HCT116 (cell line): ENCODE measurements at regions not wholly inside any gene's neighbourhood (a gene's known extent, or its start where the extent isn't known, plus 50 kb on each side); places are given as distances from the start of the nearest gene placed in this dataset.

Source experiments
- ATAC-seq: fragments of 200-7000 bp; cut with Tn5 transposase; 2 replicates; pipeline ENCODE4 v1.9.1; 2020; ENCODE audit warnings: mild to moderate bottlenecking, moderate library complexity
- BruUV-seq: library from RNA; stranded (reverse); fragments of 400-500 nt; replicated peaks from 2 replicates; lab custom pipeline; 2021; lab: Mats Ljungman, UMichigan
- CTCF ChIA-PET: fragments of 300-600 bp; sonication (Branson Sonifier 250); formaldehyde crosslinking; loops from one replicate; lab custom pipeline; 2021; ENCODE audit warnings: antibody characterized with exemption; lab: Charles Lee
- POLR2A ChIA-PET: fragments of 300-600, 350-600 bp; sonication (Branson Sonifier 250); formaldehyde crosslinking; loops from one replicate; lab custom pipeline; 2021; ENCODE audit warnings: antibody characterized with exemption; lab: Charles Lee
- RAD21 ChIA-PET, 2 experiments: fragments of 300-600 bp; sonication (Branson Sonifier 250); formaldehyde crosslinking; loops; one replicate each; lab custom pipeline; 2023; ENCODE audit warnings: low total read pairs in 2 of 2; ENCODE audit not compliant: uncharacterized antibody in 2 of 2, unreplicated experiment in 2 of 2, low non-redundant PET in 1 of 2; lab: Charles Lee
- DNase-seq: peaks from one replicate; pipeline ENCODE4 v3.0.0-alpha.2; 2010; ENCODE audit warnings: low read depth, low spot score
- H2AFZ ChIP-seq: fragments of 200-600 bp; shearing (Covaris generic), sonication (generic); 2 replicates; pipeline ENCODE4 v1.6.1; 2017; ENCODE audit warnings: low read depth, mixed run types, mixed read lengths, antibody characterized with exemption, low read length; ENCODE audit not compliant: poor library complexity, severe bottlenecking
- H3K27ac ChIP-seq: 2 replicates; pipeline ENCODE4 v1.5.1; 2012; ENCODE audit warnings: low read depth, low read length
- H3K27me3 ChIP-seq: fragments of 200-600 bp; sonication (generic); 2 replicates; pipeline ENCODE4 v1.6.1; 2016; ENCODE audit warnings: mixed run types, low read length, mixed read lengths; ENCODE audit not compliant: insufficient read depth
- H3K36me3 ChIP-seq, 2 experiments: fragments of 200-500 bp in 1 of 2; fragments of 200-600 bp in 1 of 2; sonication (Bioruptor generic) in 1 of 2; sonication (generic) in 1 of 2; 2 replicates each; pipeline versions ENCODE4 v1.5.1 to v1.6.1; 2014 to 2016; ENCODE audit warnings: low read length in 2 of 2, inconsistent platforms in 1 of 2, mixed read lengths in 1 of 2, mixed run types in 1 of 2; ENCODE audit not compliant: insufficient read depth in 2 of 2, control insufficient read depth in 1 of 2
- H3K4me1 ChIP-seq, 2 experiments: fragments of 200-600 bp in 1 of 2; sonication (generic) in 1 of 2; 2 replicates each; pipeline versions ENCODE4 v1.5.1 to v1.6.1; 2012 to 2017; ENCODE audit warnings: low read length in 2 of 2, inconsistent platforms in 1 of 2, mild to moderate bottlenecking in 1 of 2, mixed read lengths in 1 of 2, mixed run types in 1 of 2, moderate library complexity in 1 of 2; ENCODE audit not compliant: insufficient read depth in 2 of 2, control insufficient read depth in 1 of 2
- H3K4me2 ChIP-seq: fragments of 200-600 bp; sonication (generic); 2 replicates; pipeline ENCODE4 v1.6.1; 2017; ENCODE audit warnings: mixed run types, low read length, mixed read lengths
- H3K4me3 ChIP-seq, 2 experiments: fragments of 200-600 bp in 1 of 2; sonication (generic) in 1 of 2; replicated peaks in 1 of 2; 2 replicates each; pipeline ENCODE4 v1.5.1; 2011 to 2016; ENCODE audit warnings: low read length in 2 of 2, control low read depth in 1 of 2, low read depth in 1 of 2, mild to moderate bottlenecking in 1 of 2, mixed read lengths in 1 of 2, mixed run types in 1 of 2
- H3K79me2 ChIP-seq: fragments of 200-600 bp; sonication (generic); 2 replicates; pipeline ENCODE4 v1.6.1; 2017; ENCODE audit warnings: mild to moderate bottlenecking, mixed run types, low read length, moderate library complexity, mixed read lengths; ENCODE audit not compliant: insufficient read depth
- H3K9ac ChIP-seq: fragments of 200-600 bp; sonication (generic); 2 replicates; pipeline ENCODE4 v1.6.1; 2016; ENCODE audit warnings: low read length, mixed read lengths
- H3K9me2 ChIP-seq: fragments of 200-600 bp; sonication (generic), shearing (Covaris generic); 2 replicates; pipeline ENCODE4 v1.6.1; 2017; ENCODE audit warnings: mixed run types, mild to moderate bottlenecking, moderate library complexity; ENCODE audit not compliant: insufficient read depth
- H3K9me3 ChIP-seq, 2 experiments: fragments of 200-500 bp in 1 of 2; fragments of 200-600 bp in 1 of 2; sonication (Bioruptor generic) in 1 of 2; sonication (generic) in 1 of 2; 2 replicates each; pipeline ENCODE4 v1.6.1; 2014 to 2017; ENCODE audit warnings: low read length in 2 of 2, mixed read lengths in 2 of 2, inconsistent platforms in 1 of 2, low read depth in 1 of 2, mild to moderate bottlenecking in 1 of 2, mixed run types in 1 of 2, moderate library complexity in 1 of 2; ENCODE audit not compliant: control insufficient read depth in 1 of 2, insufficient read depth in 1 of 2
- H4K20me1 ChIP-seq: fragments of 200-600 bp; sonication (generic), shearing (Covaris generic); 2 replicates; pipeline ENCODE4 v1.6.1; 2017; ENCODE audit warnings: mixed run types, mild to moderate bottlenecking, moderate library complexity; ENCODE audit not compliant: insufficient read depth
- CEBPB ChIP-seq: IDR thresholded peaks from 2 replicates; pipeline ENCODE4 v1.6.1; 2012; ENCODE audit warnings: low read depth
- JUND ChIP-seq: IDR thresholded peaks from 2 replicates; pipeline ENCODE4 v1.6.1; 2012
- intact Hi-C: fragments of 100-400 bp; cut with micrococcal nuclease; formaldehyde crosslinking; loops from 2 replicates; pipeline ENCODE4 v1.10.0; 2022
- TF ChIP-seq, protein P1 (sequence below): IDR thresholded peaks from 2 replicates; pipeline ENCODE4 v1.6.1; 2011; ENCODE audit warnings: mild to moderate bottlenecking, low read length, moderate library complexity; ENCODE audit not compliant: insufficient replicate concordance; ENCODE audit errors: extremely low read depth

DNA sequence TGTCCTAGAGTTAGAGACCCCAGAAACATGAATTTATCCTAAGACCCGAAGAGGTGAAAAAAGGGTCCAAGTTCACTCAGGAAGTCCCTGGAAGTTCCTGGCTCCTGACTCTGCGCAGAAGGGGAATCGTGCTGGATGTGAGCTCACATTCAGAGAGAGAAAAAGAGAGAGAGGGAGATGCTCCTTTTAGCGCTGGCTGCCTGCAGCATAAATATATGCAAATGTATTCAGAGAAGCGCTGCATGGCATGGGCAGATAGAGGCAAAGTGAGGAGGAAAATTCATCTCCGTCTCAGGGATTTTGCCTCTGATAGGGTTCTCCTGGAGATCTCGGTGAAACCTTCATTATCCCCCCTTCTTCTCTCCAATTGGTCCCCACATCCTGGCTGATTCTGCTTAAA, 517.2 kb downstream of the MN1 start (continued):
- TF ChIP-seq, protein P1, sequence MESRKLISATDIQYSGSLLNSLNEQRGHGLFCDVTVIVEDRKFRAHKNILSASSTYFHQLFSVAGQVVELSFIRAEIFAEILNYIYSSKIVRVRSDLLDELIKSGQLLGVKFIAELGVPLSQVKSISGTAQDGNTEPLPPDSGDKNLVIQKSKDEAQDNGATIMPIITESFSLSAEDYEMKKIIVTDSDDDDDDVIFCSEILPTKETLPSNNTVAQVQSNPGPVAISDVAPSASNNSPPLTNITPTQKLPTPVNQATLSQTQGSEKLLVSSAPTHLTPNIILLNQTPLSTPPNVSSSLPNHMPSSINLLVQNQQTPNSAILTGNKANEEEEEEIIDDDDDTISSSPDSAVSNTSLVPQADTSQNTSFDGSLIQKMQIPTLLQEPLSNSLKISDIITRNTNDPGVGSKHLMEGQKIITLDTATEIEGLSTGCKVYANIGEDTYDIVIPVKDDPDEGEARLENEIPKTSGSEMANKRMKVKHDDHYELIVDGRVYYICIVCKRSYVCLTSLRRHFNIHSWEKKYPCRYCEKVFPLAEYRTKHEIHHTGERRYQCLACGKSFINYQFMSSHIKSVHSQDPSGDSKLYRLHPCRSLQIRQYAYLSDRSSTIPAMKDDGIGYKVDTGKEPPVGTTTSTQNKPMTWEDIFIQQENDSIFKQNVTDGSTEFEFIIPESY: no peak
- TF ChIP-seq JUND: no peak

DNA sequence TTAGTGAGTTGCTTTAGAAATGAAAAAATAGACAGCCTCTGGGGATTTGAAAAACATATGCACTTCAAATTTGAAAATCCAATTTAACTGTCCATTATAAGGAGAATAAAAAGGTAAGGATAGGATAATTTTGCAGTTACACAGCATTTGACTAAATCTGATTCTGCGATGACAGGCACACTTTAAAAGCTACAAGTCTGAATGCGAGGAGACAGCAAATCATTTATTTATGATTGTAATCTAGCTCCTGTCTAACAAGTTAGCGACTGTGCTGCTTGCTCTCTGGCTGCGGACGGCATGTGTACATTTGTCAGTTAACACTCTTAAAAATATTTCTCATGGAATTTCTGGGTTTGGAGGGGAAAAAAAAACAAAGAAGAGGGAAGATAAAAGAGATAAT, 514.8 kb downstream of the MN1 start:
- Histone ChIP-seq H4K20me1 (no peaks in the 10 kb centered on the region), H3K9me2 (no peaks in the 10 kb centered on the region), H3K4me1 (no peaks in the 10 kb centered on the region), H3K79me2 (no peaks in the 10 kb centered on the region), H3K4me2 (no peak overlapping the region), H2AFZ (no peak overlapping the region), H3K27ac (no peak overlapping the region), H3K9ac (no peak overlapping the region), H3K27me3 (peaks cover 39% of the 10 kb centered on the region)
- no TSS peak for BruUV-seq
- DNase-seq: no peak
- CTCF ChIA-PET: no interaction called here
- TF ChIP-seq, protein P1: no peak
- no peak for TF ChIP-seq CEBPB
- TF ChIP-seq, all 23 proteins: peak for 0
- no peaks in the 10 kb centered on the region for H3K36me3 ChIP-seq
- intact Hi-C loops: no loop called here
- H3K9me3 ChIP-seq: no peaks in the 10 kb centered on the region
- RAD21 ChIA-PET: no interaction called here
- no peak for ATAC-seq
- POLR2A ChIA-PET: no interaction called here
- no peak overlapping the region for H3K4me3 ChIP-seq
